CD4-positive, alpha-beta T cell treated with Interleukin-6 at 100 ng/mL for 8 hours (primary cell): ENCODE measurements at regions not wholly inside any gene's neighbourhood (a gene's known extent, or its start where the extent isn't known, plus 50 kb on each side); places are given as distances from the start of the nearest gene placed in this dataset.

Experiments
- DNase-seq: peaks from one replicate; pipeline ENCODE4 v3.0.0-alpha.2; 2020; ENCODE audit warnings: mixed read lengths, low spot score

- no peak for DNase-seq
These were observed 226.5 kb upstream of the ANKRD55 start for GRCh38 chr5:56459394-56460194.

- DNase-seq = no peak
These were observed 225.0 kb upstream of the ANKRD55 start for GRCh38 chr5:56457887-56458812.

- DNase-seq = no peak
These were observed 222.9 kb upstream of the ANKRD55 start for GRCh38 chr5:56456002-56456401.

- no peak for DNase-seq
These were observed 222.3 kb upstream of the ANKRD55 start for GRCh38 chr5:56455417-56455816.

GRCh38 chr5:56454219-56454862 is 221.2 kb upstream of the ANKRD55 start:
- DNase-seq = peak; percentile 19

- no peak for DNase-seq
These were observed 218.6 kb upstream of the ANKRD55 start for GRCh38 chr5:56451742-56452141.

GRCh38 chr5:56450766-56451165 is 217.6 kb upstream of the ANKRD55 start:
- DNase-seq = no peak

- no peak for DNase-seq
These were observed 216.0 kb upstream of the ANKRD55 start for GRCh38 chr5:56449071-56449640.

GRCh38 chr5:56447656-56448055 is 214.5 kb upstream of the ANKRD55 start:
- no peak for DNase-seq

- no peak for DNase-seq
These were observed 214.1 kb upstream of the ANKRD55 start for GRCh38 chr5:56447232-56447631.

- no peak for DNase-seq
These were observed 213.6 kb upstream of the ANKRD55 start for GRCh38 chr5:56446728-56447127.

GRCh38 chr5:56443826-56444225 is 210.7 kb upstream of the ANKRD55 start:
- no peak for DNase-seq

GRCh38 chr5:56440871-56441740 is 208.0 kb upstream of the ANKRD55 start:
- DNase-seq = no peak

GRCh38 chr5:56434986-56435385 is 201.9 kb upstream of the ANKRD55 start:
- no peak for DNase-seq

- DNase-seq = no peak
These were observed 200.0 kb upstream of the ANKRD55 start for GRCh38 chr5:56433039-56433617.

GRCh38 chr5:56432321-56432720 is 199.2 kb upstream of the ANKRD55 start:
- DNase-seq = no peak

- no peak for DNase-seq
These were observed 197.3 kb upstream of the ANKRD55 start for GRCh38 chr5:56430422-56430821.

GRCh38 chr5:56429110-56429561 is 196.0 kb upstream of the ANKRD55 start:
- no peak for DNase-seq

- no peak for DNase-seq
These were observed 193.6 kb upstream of the ANKRD55 start for GRCh38 chr5:56426693-56427092.

- no peak for DNase-seq
These were observed 189.1 kb upstream of the ANKRD55 start for GRCh38 chr5:56422076-56422762.
